Skin epidermis (tissue), 12 donors: ENCODE measurements at regions not wholly inside any gene's neighbourhood (a gene's known extent, or its start where the extent isn't known, plus 50 kb on each side); places are given as distances from the start of the nearest gene placed in this dataset.
"Not testable (repeated sequence)": the region's sequence is repeated elsewhere in the genome, so short reads cannot be mapped to it uniquely, and the experiment has no call there.

Experiments used
- H3K27ac ChIP-seq, 21 experiments: fragments of 200-600 bp; sonication (generic) in 11 of 21; one replicate each; pipeline ENCODE4 v1.5.0; 2020; ENCODE audit warnings: mild to moderate bottlenecking in 3 of 21, inconsistent platforms in 2 of 21, moderate library complexity in 2 of 21
- H3K4me3 ChIP-seq, 7 experiments: fragments of 200-600 bp; sonication (generic) in 2 of 7; one replicate each; pipeline ENCODE4 v1.5.0; 2020; ENCODE audit warnings: inconsistent platforms in 2 of 7, mild to moderate bottlenecking in 2 of 7, moderate library complexity in 1 of 7

DNA sequence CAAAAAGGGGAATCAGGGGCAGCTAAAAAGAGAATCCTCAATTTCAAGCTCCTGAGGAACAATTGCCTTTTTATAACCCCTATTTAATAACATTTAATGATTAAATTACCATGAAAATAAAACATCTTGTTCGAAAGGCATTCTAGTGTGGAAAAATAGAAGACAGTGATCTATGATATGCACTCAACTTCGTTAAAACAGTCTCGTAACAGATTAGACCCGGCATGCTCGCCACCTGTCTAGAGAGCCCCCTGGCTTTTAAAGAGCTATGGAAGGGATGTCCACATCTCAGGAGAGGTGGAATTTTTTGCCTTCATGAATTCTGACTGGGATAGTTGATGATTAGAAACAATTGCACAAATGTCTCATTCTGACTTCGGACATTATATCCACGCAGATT is 153.7 kb upstream of the MDFIC2 start:
- Histone ChIP-seq H3K27ac (no peak overlapping the region), H3K4me3 (no peak overlapping the region)

DNA sequence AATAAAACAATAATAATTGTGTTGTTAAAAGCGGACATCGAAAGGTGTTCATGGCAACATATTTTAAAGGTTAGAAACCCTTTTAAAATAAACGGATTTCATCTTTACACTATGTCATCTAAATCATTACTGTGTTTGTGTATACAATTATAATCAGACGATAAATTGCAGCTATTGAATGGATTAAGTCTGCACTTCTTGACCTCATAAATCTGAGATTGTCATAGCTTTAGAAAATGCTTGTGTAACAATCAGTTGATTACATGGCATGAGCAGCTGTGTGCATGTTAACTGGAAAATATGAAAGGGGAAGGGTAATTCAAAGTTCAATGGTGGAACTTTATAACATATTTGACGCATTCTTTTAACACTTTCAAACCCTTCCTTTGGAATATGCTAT is 152.4 kb upstream of the MDFIC2 start:
- no peak overlapping the region for H3K27ac ChIP-seq
- H3K4me3 ChIP-seq, result no peak overlapping the region

DNA sequence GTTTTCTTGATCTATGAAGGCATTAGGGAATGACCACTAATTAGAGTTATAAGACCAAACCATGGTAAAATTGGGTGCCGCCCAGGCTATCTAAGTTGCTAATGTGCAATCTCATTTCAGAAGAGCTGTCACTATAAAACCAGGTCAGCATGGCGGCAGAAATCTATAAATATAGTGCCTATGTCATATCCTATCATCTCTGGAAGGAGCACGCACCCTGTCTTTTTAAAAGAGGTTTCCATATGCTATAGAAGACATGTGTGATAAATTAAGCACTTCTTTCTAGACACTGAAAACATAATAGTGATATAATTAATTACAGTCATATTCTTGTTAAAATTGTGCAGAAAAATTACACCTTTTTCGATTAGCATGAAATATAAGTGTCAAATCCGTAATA is 152.0 kb upstream of the MDFIC2 start:
- no peak overlapping the region for H3K27ac ChIP-seq
- H3K4me3 ChIP-seq, result no peak overlapping the region

DNA sequence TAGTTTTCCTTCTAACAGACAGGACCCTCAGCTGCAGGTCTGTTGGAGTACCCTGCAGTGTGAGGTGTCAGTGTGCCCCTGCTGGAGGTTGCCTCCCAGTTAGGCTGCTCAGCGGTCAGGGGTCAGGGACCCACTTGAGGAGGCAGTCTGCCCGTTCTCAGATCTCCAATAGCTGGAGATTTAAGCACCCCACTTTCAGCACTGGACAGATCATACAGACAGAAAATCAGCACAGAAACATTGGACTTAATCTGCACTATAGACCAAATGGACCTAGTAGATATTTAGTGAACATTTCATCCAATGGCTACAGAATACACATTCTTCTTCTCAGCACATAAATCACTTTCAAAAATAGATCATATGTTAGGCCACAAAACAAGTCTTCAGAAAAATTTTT is 137.8 kb upstream of the MDFIC2 start:
- H3K4me3 ChIP-seq, H3K27ac ChIP-seq: not testable (repeated sequence)

- H3K4me3 ChIP-seq, H3K27ac ChIP-seq: not testable (repeated sequence)
Measured at GRCh38 chr3:70435422-70435821, 123.0 kb upstream of the MDFIC2 start.

DNA sequence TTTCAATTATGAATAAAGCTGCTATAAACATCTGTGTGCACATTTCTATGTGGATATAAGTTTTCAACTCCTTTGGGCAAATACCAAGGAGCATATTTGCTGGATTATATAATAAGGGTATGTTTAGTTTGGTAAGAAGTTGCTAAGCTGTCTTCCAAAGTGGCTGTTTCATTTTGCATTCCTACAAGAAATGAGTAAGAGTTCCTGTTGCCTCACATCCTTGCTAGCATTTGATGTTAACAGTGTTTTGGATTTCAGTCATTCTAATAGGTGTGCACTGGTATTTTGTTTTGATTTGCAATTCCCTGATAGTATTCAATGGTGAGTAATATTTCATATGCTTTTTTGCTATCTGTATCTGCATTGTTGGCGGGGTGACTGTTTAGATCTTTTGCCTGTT is 120.7 kb upstream of the MDFIC2 start:
- Histone ChIP-seq H3K4me3 (no peak overlapping the region), H3K27ac (no peak overlapping the region)

DNA sequence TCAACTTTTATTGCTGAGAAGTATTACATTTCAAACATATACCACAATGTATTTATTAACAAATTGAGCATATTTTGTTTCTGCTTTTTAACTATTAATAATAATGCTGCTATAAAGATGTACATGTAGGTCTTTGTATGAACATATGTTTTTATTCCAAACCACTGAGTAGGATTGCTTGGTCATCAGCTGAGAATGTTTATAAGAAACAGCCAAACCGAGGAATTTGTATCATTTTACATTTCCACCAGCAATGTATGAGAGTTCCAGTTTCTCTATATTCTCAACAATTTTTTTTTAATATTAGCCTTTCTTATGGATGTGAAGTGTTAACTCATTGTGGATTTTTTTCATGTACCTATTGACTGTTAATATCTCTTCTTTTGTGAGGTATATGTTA is 119.5 kb upstream of the MDFIC2 start:
- H3K4me3 ChIP-seq, result no peak overlapping the region

DNA sequence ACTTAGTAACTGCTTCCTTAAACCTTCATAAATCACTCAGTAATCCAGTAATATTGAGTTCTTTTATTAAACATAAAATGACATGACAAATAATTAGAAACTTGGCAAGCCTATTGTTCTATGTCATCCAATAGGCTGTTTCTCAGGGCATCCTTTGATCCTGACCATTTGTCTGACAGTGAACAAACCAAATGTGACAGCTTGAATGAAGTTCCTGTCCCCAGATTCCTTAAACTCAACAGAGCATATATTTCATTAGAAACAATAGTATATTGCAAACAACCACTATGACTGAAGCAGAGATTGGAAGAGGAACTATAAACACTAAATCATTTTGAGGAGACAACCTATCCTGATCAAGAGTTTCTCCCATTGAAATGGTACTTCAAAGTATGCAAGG is 113.6 kb upstream of the MDFIC2 start:
- Histone ChIP-seq H3K4me3 (no peak overlapping the region), H3K27ac (no peak overlapping the region)

More for the DNA sequence above, 119.5 kb upstream of the MDFIC2 start:
- no peak overlapping the region for H3K27ac ChIP-seq

GRCh38 chr3:70421506-70421905 is 109.1 kb upstream of the MDFIC2 start:
- H3K4me3 ChIP-seq, result no peak overlapping the region
- H3K27ac ChIP-seq, result no peak overlapping the region

DNA sequence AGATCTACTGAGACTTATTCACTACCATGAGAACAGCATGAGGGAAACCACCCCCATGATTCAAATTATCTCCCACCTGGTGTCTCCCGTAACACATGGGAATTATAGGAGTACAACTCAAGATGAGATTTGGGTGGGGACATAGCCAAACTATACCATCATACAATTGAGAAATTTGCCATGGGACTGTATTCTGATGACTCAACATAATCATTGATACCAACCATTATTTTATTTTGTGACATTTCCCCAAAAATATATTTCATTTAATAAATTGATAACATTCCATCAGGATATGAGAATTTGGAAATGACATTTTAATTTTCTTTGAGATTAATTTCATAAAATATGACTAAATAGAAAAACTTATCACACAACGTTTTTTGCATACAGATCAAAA is 96.6 kb upstream of the MDFIC2 start:
- Histone ChIP-seq H3K4me3 (no peak overlapping the region), H3K27ac (no peak overlapping the region)

DNA sequence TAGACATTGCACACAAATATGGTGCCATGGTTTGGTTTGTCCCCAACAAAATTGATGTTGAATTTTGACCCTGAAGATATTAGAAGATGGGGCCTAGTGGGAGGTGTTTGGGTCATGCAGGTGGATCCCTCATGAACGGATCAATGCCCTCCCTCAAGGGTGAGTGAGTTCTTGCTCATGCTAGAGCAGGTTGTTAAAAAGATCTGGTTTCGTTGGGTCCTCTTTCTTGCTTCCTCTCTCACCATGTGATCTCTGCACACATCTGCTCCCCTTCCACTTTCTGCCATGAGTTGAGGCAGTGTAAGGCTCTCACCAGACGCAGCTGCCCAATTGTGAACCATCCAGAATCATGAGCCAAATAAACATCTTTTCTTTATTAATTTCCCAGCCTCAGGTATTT is 87.8 kb upstream of the MDFIC2 start:
- H3K4me3 ChIP-seq, result no peak overlapping the region
- H3K27ac ChIP-seq, result no peak overlapping the region

GRCh38 chr3:70393881-70394612 is 81.6 kb upstream of the MDFIC2 start:
- Histone ChIP-seq H3K4me3 (no peak overlapping the region), H3K27ac (no peak overlapping the region)

GRCh38 chr3:70392227-70392626 is 79.8 kb upstream of the MDFIC2 start:
- H3K27ac ChIP-seq, result no peak overlapping the region
- H3K4me3 ChIP-seq, result no peak overlapping the region

DNA sequence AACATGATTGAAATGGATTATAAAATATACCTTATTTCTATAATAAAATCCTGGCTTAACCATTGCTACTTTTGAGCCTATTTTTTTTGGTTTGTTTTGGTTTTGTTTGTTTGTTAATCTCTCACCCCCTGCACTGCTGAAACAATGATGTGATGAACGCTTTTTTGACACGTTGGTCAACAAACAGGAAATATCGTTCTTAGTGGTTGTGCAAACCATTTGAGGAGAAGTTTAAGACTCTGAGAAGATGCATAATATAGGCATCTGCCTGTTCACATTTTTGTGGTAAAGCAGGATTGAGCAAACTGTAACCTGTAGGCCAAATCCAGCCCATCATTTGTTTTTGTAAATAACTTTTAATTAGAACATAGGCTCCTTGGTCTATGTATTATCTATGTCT is 75.5 kb upstream of the MDFIC2 start:
- H3K27ac ChIP-seq, result no peak overlapping the region
- no peak overlapping the region for H3K4me3 ChIP-seq

DNA sequence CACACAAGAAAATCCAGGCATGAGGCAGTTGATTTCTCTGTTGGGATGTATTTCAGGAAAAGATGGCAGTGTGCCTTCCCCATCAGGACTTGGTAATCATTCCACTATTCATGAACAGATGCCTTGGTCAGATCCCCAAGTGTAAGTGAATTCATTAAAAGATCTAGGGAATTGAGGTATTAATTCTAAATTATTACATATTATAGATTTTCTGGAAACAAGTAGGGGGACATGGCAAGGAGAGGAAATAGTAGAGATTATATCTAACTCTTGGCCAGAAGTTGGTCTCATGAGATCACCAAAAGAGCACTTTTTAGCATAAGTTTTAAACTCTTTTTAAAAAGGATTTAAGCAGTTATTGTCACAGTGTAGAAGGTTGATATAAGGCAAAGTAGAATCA is 74.4 kb upstream of the MDFIC2 start:
- Histone ChIP-seq H3K27ac (no peak overlapping the region), H3K4me3 (no peak overlapping the region)

DNA sequence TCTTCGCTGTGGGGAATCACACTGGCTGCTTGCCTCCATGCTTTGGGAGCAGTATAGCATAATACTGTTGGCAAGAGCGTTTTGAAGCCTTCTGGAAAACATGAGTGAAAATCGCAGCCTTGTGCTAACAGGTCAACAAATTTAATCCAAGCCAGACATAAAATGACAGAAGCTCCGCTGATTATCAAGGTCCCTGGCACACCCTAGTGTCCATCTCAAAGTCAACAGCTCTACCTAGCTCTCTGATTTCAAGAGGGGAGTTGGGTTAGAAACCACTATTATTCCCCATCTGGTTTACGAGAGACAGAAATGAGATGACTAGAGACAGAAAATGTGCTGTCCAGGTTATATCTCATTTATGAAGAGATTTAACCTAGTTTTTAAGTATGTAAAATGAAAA is 73.6 kb upstream of the MDFIC2 start:
- Histone ChIP-seq H3K4me3 (no peak overlapping the region), H3K27ac (no peak overlapping the region)

DNA sequence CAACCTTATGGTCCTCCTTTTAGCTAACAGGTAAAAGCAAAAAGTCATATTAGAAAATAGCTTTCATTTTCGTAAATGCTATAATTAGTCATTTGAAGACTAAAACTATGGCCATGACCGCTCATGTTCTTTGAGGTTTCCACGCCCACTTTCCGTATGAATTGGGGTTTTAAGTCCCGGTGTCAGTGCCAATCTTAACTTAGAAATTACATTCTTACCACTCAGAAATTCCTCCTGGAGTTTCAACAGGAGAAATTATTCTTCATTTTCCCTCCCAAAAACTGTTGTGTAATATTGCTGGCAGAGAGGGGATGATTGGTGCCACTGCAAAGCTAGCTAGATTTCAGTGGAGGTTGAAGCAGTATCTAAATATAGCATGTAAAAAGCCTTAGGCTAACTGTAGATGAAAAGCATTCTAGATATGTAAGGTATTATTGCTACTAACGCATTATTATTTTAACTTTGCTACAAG is 71.0 kb upstream of the MDFIC2 start:
- Histone ChIP-seq H3K27ac (no peak overlapping the region), H3K4me3 (no peak overlapping the region)

DNA sequence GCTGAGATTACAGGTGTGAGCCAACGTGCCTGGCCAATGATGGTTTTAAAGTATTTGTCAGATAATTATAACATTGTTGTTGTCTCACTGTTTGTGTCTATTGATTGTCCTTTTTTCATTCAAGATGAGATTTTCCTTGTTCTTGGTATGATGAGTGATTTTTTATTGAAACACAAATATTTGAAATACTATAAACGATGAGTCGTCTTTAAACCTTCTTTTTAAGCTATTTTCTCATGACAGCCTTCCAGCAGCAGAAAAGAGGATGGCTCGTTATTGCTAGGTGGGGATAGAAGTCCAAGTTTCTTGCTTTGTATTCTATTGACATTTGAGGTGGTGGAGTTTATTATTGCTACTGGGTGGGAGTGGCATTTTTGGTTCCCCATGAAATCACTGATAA is 61.7 kb upstream of the MDFIC2 start:
- Histone ChIP-seq H3K4me3 (no peak overlapping the region), H3K27ac (no peak overlapping the region)
